Sigmoid colon (tissue), 6 donors: ENCODE measurements at regions not wholly inside any gene's neighbourhood (a gene's known extent, or its start where the extent isn't known, plus 50 kb on each side); places are given as distances from the start of the nearest gene placed in this dataset.

Source experiments
- DNase-seq: peaks from one replicate; pipeline ENCODE4 v3.0.0-alpha.2; 2019
- H3K27ac ChIP-seq, 4 donors: fragments of 200-600 bp; sonication (generic); one replicate each; pipeline ENCODE4 v1.5.1; 2016 to 2019; ENCODE audit warnings: mild to moderate bottlenecking in 1 of 4
- H3K27me3 ChIP-seq, 3 donors: fragments of 200-600 bp; sonication (generic); one replicate each; pipeline ENCODE4 v1.5.1; 2019; ENCODE audit warnings: mild to moderate bottlenecking in 1 of 3
- H3K36me3 ChIP-seq, 4 donors: fragments of 200-600 bp; sonication (generic); one replicate each; pipeline ENCODE4 v1.5.1; 2016 to 2019
- H3K4me1 ChIP-seq, 4 donors: fragments of 200-600 bp; sonication (generic); one replicate each; pipeline ENCODE4 v1.5.1; 2017 to 2019
- H3K4me3 ChIP-seq, 4 donors: fragments of 200-600 bp; sonication (generic); one replicate each; pipeline ENCODE4 v1.5.1; 2017 to 2019; ENCODE audit warnings: mild to moderate bottlenecking in 2 of 4, moderate library complexity in 1 of 4
- H3K9me3 ChIP-seq, 4 donors: fragments of 200-600 bp in 3 of 4; sonication (generic) in 3 of 4; one replicate each; pipeline versions ENCODE4 v1.5.1 to v1.6.1; 2013 to 2019
- CTCF ChIP-seq, 4 experiments: fragments of 450-650 bp in 3 of 4; fragments of 200-600 bp in 1 of 4; IDR thresholded peaks; one replicate each; pipeline ENCODE4 v1.5.1; 2016 to 2019; ENCODE audit warnings: antibody characterized with exemption in 4 of 4, mild to moderate bottlenecking in 3 of 4, moderate library complexity in 2 of 4
- EP300 ChIP-seq, 4 donors: sonication (generic); formaldehyde crosslinking; IDR thresholded peaks; one replicate each; pipeline ENCODE4 v1.6.1; 2017; ENCODE audit warnings: antibody characterized with exemption in 4 of 4
- POLR2A ChIP-seq, 2 donors: fragments of 450-650 bp; IDR thresholded peaks; one replicate each; pipeline ENCODE4 v1.6.1; 2016; ENCODE audit warnings: antibody characterized with exemption in 2 of 2, mild to moderate bottlenecking in 2 of 2, moderate library complexity in 2 of 2
- POLR2AphosphoS5 ChIP-seq, 4 donors: sonication (generic); formaldehyde crosslinking; IDR thresholded peaks; one replicate each; pipeline ENCODE4 v1.6.1; 2017; ENCODE audit warnings: antibody characterized with exemption in 4 of 4
- WGBS, 2 donors: extraction: QIAGEN DNeasy Blood & Tissue Kit; methylation state at CpG; one replicate each; pipeline ENCODE4 v1.1.7; 2013; 5-methylcytosine and 5-hydroxymethylcytosine counted together
- intact Hi-C: fragments of 100-400 bp; cut with DNase I; formaldehyde crosslinking; loops from one replicate; pipeline ENCODE4 v1.15.1; 2023
- donor health status: healthy with polysubstance abuse.
- donor health status: healthy.

GRCh38 chr17:79180358-79181005 lies 105.9 kb downstream of the ENGASE start:
- Histone ChIP-seq H3K27ac (no peak overlapping the region), H3K9me3 (no peaks in the 10 kb centered on the region), H3K27me3 (peaks cover 0 to 28% (median 19%) of the 10 kb centered on the region in 3 donors), H3K4me3 (no peak overlapping the region), H3K36me3 (peaks cover 0 to 4% (median 0%) of the 10 kb centered on the region in 4 donors), H3K4me1 (peaks cover 0 to 29% (median 24%) of the 10 kb centered on the region in 4 donors)
- intact Hi-C loops = no loop called here
- 78 to 85% methylated on average over 20 of the region's 20 CpGs for WGBS, 2 donors
- TF ChIP-seq CTCF (IDR thresholded peaks at IDR 0.05) (no peak), POLR2AphosphoS5 (IDR thresholded peaks at IDR 0.05) (no peak), POLR2A (IDR thresholded peaks at IDR 0.05) (no peak), EP300 (IDR thresholded peaks at IDR 0.05) (no peak)
- DNase-seq = no peak

- Histone ChIP-seq H3K36me3 (peaks cover 0 to 4% (median 0%) of the 10 kb centered on the region in 4 donors), H3K4me3 (no peak overlapping the region), H3K27ac (no peak overlapping the region), H3K9me3 (no peaks in the 10 kb centered on the region), H3K27me3 (peaks cover 0 to 22% (median 16%) of the 10 kb centered on the region in 3 donors), H3K4me1 (peaks cover 0 to 17% (median 13%) of the 10 kb centered on the region in 4 donors)
- intact Hi-C loops = no loop called here
- WGBS, 2 donors = 86 to 89% methylated on average over 16 of the region's 16 CpGs
- no peak for TF ChIP-seq POLR2AphosphoS5 (IDR thresholded peaks at IDR 0.05)
- TF ChIP-seq EP300 (IDR thresholded peaks at IDR 0.05) = no peak
- no peak for TF ChIP-seq CTCF (IDR thresholded peaks at IDR 0.05)
- no peak for TF ChIP-seq POLR2A (IDR thresholded peaks at IDR 0.05)
- DNase-seq = no peak
Measured at GRCh38 chr17:79179334-79179733, 104.7 kb downstream of the ENGASE start.

GRCh38 chr17:79177877-79178276 lies 103.3 kb downstream of the ENGASE start:
- no peak for DNase-seq
- Histone ChIP-seq H3K27ac (no peak overlapping the region), H3K9me3 (no peaks in the 10 kb centered on the region), H3K27me3 (peaks cover 0 to 10% (median 9%) of the 10 kb centered on the region in 3 donors), H3K4me1 (peaks cover 0 to 5% (median 0%) of the 10 kb centered on the region in 4 donors), H3K36me3 (peaks cover 0 to 4% (median 0%) of the 10 kb centered on the region in 4 donors), H3K4me3 (no peak overlapping the region)
- WGBS, 2 donors = 80 to 81% methylated on average over 20 of the region's 20 CpGs
- intact Hi-C loops = no loop called here
- TF ChIP-seq CTCF (IDR thresholded peaks at IDR 0.05) (no peak), POLR2A (IDR thresholded peaks at IDR 0.05) (no peak), POLR2AphosphoS5 (IDR thresholded peaks at IDR 0.05) (no peak), EP300 (IDR thresholded peaks at IDR 0.05) (no peak)

GRCh38 chr17:79176792-79177601 lies 102.4 kb downstream of the ENGASE start:
- DNase-seq = no peak
- peaks cover 0 to 4% (median 0%) of the 10 kb centered on the region in 4 donors for H3K36me3 ChIP-seq
- intact Hi-C loops = no loop called here
- H3K4me1 ChIP-seq = no peaks in the 10 kb centered on the region
- 46 to 66% methylated on average over 21 of the region's 21 CpGs for WGBS, 2 donors
- no peak for TF ChIP-seq CTCF (IDR thresholded peaks at IDR 0.05)
- no peak for TF ChIP-seq EP300 (IDR thresholded peaks at IDR 0.05)
- TF ChIP-seq POLR2A (IDR thresholded peaks at IDR 0.05) = no peak
- TF ChIP-seq POLR2AphosphoS5 (IDR thresholded peaks at IDR 0.05) = no peak
- no peak overlapping the region for H3K27ac ChIP-seq
- peaks cover 0 to 2% (median 2%) of the 10 kb centered on the region in 3 donors for H3K27me3 ChIP-seq
- no peaks in the 10 kb centered on the region for H3K9me3 ChIP-seq
- no peak overlapping the region for H3K4me3 ChIP-seq
